ENCODE measurements at regions not wholly inside any gene's neighbourhood (a gene's known extent, or its start where the extent isn't known, plus 50 kb on each side); places are given as distances from the start of the nearest gene placed in this dataset.

DNA sequence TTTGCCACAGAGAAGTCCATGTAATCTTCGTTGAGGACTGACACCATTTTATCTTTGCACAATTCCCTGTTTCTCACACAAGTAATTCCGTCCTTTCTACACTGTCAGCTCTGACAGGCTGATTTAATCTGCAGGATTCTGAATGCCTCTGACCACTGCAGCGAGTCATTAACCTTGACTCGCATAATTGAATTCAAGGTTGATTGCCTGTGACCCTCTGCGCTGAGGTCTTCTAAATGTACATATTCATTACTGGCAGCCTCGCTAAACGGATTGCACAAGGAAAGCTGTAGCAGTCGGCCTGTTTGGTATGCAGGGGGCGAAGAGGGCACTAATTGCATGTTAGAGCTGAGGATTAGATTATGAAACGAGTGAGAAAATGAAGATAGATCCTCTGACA is 147.8 kb downstream of the SHOX2 start:
- TF ChIP-seq, protein P1, sequence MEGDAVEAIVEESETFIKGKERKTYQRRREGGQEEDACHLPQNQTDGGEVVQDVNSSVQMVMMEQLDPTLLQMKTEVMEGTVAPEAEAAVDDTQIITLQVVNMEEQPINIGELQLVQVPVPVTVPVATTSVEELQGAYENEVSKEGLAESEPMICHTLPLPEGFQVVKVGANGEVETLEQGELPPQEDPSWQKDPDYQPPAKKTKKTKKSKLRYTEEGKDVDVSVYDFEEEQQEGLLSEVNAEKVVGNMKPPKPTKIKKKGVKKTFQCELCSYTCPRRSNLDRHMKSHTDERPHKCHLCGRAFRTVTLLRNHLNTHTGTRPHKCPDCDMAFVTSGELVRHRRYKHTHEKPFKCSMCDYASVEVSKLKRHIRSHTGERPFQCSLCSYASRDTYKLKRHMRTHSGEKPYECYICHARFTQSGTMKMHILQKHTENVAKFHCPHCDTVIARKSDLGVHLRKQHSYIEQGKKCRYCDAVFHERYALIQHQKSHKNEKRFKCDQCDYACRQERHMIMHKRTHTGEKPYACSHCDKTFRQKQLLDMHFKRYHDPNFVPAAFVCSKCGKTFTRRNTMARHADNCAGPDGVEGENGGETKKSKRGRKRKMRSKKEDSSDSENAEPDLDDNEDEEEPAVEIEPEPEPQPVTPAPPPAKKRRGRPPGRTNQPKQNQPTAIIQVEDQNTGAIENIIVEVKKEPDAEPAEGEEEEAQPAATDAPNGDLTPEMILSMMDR (IDR thresholded peaks at IDR 0.05; ENCODE audit: low read length) = no peak
- TF ChIP-seq EZH2 (IDR thresholded peaks at IDR 0.05; ENCODE audit: borderline replicate concordance, low read length) = no peak
